ENCODE measurements at regions not wholly inside any gene's neighbourhood (a gene's known extent, or its start where the extent isn't known, plus 50 kb on each side); places are given as distances from the start of the nearest gene placed in this dataset.
"Not testable (repeated sequence)": the region's sequence is repeated elsewhere in the genome, so short reads cannot be mapped to it uniquely, and the experiment has no call there.

DNA sequence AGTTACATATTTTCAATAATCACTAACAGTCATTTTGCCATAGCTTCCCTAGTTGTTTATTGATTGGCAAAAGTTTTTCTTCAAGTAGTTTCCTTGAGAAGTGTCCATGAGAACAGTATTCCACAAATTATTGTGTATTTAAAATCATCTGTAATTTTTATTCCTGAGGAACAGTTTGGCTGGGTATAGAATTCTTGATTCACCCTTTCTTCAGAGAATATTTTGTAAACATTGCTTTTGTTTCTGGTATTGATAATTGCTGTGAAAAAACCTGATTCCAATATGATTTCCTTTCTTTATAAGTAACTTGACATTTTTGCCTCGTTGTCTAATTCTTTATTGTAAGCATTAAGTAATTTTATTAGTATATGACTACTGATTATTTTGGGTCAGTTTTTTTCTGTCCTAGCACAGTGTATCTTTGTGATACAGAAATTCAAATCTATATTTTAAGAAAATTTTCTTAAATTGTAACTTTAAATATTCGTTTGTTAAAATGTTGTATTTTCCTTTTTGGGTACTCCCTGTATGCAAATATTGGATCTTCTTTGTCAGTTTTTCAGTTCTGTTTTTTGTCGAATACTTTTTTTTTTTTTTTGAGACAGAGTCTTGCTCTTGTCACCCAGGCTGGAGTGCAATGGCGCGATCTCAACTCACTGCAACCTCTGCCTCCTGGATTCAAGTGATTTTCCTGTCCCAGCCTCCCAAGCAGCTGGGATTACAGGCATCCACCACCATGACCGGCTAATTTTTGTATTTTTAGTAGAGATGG lies 162.0 kb upstream of the ATP2B1 start:
- no peak for DNase-seq

DNA sequence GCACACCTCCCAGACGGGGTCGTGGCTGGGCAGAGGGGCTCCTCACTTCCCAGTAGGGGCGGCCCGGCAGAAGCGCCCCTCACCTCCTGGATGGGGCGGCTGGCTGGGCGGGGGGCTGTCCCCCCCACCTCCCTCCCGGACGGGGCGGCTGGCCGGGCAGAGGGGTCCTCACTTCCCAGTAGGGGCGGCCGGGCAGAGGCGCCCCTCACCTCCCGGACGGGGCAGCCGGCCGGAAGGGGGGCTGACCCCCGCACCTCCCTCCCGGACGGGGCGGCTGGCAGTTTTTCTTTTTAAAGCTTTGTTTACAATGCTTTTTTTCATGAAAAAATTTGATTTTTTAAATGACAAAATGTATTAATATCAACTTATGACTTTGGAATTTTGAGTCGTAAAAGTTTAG lies 159.0 kb upstream of the ATP2B1 start:
- not testable (repeated sequence) for DNase-seq

DNA sequence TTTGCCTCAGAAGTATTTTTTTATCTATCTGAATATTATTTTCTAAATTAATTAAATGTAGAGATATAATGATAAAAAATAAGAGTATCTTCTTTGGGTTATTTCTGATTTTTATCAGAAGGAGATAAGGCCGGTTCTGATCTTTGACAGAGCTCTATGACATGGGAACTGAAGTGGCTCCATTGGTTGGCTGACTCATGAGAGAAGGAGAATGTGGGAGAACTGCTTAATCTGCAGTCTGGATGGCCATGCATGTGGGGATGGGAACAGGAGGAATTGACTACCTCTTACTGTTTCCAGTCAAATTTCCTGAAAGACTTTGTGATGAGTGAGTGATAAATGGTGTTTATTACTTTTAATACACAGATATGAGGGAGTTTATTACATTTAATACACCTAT lies 155.8 kb upstream of the ATP2B1 start:
- DNase-seq: no peak

DNA sequence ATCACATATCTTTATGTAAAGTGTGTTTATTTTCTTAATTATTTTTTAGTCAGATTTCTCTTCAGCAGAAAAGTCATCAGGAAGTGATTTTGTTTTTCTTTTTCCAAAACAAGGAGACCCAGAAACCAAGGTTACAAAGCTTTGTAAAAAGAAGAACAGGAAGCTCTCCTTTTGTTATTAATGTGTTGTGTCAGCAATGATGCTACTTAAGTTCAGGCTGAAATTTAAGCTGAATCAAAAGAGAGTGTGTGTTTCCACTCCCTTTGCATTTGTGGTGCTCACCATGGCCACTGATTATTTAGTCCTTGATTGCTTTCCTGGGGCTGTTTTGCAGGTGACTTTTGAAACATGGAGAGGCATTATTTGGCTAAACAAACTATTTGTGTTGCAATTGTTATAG lies 155.3 kb upstream of the ATP2B1 start:
- peak; percentile 33 for DNase-seq

DNA sequence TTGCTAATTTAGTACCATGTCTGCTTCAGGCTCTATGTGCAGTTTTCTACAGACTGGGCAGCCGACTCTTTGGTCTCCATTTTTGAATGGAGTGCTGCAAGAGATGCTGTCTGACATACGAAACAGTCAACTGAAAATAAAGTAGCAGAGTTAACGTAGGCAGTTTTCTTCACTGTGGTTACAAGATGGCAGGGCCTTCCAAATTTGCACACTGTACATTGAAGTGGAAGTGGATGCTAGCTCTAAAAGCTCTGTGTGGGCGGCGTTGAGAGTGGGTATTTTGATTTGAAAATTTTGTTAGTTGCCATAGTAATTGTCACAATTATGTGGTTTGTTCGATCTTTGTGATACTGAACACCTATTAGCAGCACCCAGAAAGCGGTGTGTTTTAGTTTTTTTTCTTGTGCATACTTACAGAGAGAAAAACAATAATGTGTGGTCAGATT lies 154.9 kb upstream of the ATP2B1 start:
- DNase-seq: no peak

DNA sequence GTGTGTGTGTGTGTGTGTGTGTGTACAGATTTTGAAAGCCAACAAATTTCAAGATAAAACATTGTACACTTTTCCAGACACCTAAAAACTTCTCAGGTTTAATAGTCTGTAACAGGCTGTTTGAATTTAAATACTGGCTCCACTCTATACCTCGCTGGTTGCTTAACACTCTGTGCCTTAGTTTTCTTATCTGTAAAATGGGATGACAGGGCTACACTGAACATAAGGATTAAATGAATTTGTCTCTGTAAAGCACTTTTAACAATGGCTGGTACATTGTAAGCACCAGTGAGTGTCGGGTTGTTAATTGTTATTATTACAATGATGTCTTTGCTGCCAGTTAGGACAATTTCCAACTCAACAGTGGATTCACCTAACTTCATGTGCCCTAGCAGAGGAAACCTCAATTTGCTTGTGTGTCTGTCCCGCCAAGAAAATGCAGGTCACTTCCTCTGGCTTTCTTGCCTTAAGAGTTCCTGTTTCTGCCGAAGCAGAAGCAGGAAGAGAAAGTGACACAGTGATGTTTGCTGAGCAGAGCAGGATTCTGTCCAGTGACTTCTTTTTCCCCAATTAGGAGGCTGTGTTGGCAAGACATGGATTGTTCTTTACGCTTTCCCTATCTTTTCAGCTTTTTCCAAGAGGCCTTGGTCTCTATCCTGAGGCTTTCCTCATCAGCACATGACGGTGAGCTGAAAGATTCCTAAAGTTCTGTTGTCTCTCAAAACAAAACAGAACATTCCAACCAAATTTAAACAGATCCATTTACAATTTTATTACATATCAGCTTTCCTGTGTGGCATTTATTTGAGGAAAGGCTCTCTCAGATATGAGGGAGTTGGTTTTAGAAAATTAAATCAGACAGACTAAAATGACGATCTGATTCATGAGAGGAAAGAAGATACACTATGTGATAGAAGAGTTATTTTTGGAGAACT lies 154.1 kb upstream of the ATP2B1 start:
- no peak for DNase-seq

DNA sequence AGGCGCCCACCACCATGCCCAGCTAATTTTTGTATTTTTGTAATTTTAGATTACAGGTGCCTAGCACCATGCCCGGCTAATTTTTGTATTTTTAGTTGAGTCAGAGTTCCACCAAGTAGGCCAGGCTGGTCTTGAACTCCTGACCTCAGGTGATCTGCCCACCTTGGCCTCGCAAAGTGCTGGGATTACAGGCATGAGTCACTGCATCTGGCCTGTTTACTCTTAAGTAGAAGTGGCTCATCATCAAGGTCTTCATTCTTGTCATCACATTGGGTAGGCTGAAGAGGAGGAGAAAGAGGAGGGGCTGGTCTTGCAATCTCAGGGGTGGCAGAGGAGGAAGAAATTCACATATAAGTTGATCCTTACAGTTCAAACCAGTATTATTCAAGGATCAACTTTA lies 152.4 kb upstream of the ATP2B1 start:
- no peak for DNase-seq

DNA sequence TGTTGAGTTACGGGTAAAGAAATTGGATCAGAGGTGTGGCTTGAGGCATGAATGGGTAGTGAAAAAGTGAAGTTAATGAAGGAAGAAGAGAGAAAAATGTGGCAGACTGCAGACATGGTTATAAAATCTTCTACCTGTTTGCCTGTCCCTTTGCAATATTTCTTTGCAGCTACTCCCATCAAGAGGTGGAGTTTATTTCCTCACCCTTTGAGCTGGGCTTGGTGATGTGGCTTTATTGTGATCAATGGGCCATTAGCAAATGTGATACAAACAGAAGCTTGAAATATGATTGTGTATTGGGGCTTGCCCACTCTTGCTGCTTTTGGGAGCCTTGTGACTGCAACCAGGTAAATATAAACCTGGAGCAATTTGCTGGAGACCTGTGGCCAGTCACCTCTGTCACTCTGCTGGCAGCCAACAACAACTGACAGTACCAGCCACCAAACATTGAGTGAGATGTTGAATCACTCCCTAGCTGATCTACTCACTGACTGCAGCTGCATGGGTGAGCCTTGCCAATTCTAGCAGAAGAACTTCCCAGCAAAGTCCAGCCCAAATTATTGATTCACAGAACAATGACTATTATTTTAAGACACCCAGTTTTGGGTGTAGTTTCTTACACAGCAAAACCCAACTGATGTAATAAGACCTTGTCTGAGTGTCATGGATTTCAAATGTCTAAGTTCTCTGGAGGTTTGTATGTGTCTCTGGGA lies 151.0 kb upstream of the ATP2B1 start:
- no peak for DNase-seq

DNA sequence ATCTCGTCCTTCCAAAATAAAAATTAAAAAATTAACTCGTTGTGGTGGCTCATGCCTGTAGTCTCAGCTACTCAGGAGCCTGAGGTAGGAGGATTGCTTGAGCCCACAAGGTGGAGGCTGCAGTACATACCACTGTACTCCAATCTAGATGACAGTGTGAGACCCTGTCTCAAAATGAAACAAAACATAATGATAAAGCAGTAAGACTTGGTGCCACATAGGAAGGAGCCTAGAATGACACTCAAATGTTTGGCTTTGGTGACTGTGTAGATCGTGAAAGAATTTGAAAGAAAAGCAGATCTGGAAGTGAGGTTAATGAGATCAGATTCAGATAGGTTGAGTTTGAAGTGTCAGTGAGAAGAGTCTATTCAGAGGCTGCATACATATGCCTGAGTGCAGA lies 150.1 kb upstream of the ATP2B1 start:
- no peak for DNase-seq

DNA sequence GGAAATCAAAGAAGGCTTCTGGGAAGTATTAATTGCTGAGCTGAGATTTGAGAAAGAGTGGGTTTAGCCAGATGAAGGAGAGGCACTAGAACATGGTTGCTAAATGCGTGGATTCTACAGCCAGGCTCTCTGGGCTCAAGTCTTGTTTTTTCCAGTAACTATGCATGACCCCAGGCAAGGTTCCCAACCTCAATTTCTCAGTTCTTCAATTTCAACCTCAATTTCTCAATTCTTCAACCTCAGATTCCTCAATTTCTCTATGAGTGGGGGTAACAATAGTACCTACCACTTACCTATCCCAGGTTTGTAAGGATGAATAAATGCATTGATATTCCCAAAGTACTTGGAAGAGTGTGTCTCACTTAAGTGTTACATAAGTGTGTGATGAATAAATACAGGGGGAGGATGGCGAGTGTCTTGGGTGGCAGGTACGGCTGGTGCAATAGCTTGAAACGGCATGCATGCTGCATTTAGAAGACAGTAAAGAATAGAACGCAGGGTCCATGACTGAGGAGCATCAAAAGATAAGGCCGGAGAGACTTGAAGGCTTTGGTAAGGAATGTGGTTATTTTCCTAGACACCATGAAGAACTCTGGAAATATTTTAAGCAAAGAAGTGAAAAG lies 149.1 kb upstream of the ATP2B1 start:
- DNase-seq: no peak

DNA sequence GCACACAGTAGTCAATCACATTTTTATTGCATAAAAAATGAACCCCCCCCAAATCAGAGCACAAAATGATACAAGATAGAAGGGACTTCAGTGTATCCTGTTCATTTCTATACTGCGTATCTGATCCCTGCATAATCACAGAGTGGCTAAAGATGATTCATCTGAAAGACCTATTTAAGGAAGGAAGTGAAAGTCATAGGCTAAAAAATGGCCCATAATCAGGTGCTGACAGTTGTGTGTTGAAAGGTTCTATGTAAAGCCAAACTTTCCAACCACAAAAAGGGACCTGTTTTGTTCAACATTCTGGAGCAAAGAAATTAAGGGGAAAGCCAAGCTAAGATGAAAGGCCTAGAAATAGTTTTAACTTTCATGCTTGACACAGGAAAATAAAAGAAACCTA lies 147.8 kb upstream of the ATP2B1 start:
- DNase-seq: no peak

DNA sequence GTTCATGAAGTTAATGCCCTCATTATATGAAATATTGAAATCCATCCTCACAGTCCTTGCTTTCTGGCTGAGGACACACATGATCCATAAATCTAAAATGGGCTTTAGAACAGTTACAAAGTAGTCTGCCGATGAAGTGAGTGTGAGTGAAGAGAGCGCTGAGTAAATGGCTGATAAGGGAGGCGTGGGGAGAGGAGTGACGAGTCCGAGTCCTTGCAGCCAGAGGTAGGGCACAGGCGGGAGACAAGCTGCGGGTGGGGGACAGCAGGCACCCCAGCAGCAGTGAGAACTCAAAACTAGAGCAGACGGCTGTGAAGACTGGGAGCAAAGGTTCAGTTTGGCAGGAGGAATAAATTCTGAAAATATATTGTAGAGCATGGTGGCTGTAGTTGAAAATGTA lies 140.1 kb upstream of the ATP2B1 start:
- no peak for DNase-seq

DNA sequence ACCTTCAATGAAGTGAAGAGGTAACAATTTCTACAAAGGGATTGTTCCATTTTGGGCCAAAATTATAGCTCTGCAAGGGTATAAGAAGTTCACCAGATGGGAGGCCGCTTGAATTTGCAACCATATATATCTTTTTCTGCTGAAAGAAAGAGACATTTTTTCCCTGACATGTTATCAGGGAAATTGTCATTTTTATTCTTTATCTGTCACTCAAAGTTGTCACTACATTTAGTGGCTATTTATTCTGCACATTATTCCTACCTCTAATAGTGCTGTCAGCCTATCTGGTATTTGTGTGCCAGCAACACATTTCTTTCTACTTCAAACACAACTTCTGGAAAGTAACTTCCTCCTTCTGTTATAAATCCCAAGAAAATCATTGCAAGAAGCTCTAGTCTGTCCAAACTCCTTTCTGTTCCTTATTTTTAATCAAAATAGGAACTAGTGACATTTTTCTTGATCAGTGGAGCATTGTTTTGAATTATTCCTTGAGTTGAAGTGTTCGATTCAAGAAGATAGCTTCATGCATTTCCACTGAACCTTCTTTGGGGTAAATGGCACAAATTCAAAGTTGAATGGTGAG lies 137.9 kb upstream of the ATP2B1 start:
- no peak for DNase-seq

DNA sequence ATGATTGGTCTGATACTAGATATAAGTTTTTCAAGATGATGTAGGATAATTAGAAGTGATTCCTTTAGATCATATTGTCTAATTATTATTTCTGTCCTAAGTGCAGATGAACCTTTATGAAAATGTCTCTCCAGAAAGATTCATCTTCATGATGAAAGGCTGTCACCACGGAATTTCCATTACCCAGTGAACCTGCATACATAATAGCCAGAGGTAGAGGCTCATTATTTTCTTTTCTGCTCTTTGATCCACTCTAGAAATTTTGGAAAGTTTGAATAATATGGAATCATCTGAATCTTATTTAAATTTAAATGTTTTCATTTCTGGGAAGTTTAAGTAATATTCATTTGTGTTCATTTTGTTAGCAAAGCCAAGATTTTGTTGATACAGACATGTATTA lies 137.1 kb upstream of the ATP2B1 start:
- no peak for DNase-seq

DNA sequence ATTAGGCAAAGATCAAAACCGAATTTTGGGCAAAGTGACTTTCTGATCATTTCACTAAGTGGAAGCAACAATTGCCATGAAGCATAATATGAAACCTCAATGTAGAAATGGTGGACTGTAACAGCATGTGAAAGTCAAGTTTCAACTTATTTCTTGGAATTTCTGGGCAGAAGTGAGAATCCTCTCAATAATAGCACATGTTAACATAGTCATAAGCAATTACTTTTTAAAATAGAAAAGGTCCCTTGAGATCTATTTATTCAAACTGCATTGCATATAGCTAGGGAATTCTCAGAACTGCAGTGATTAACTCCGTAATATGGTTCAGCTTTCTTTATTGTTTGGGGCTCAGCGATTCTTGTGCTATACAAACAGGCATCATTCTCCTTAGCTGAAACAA lies 136.7 kb upstream of the ATP2B1 start:
- no peak for DNase-seq

DNA sequence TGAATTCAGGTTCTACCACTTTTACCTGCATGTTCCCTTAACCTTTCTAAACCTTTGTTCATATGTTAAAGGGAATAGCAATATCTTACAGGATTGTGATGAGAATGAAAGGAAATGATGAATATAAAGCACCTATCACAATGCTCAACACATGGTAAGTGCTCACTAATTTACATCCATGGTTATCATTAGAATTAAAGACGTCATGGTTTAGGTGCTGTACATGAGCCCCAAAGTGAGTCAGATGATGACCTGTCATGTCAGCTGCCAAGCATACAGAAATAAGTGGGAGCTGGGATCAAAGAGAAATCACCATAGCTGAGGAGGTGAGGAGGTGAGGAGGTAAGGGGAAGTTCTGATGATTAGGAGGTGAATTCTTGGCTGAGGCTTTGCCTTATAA lies 135.9 kb upstream of the ATP2B1 start:
- no peak for DNase-seq

DNA sequence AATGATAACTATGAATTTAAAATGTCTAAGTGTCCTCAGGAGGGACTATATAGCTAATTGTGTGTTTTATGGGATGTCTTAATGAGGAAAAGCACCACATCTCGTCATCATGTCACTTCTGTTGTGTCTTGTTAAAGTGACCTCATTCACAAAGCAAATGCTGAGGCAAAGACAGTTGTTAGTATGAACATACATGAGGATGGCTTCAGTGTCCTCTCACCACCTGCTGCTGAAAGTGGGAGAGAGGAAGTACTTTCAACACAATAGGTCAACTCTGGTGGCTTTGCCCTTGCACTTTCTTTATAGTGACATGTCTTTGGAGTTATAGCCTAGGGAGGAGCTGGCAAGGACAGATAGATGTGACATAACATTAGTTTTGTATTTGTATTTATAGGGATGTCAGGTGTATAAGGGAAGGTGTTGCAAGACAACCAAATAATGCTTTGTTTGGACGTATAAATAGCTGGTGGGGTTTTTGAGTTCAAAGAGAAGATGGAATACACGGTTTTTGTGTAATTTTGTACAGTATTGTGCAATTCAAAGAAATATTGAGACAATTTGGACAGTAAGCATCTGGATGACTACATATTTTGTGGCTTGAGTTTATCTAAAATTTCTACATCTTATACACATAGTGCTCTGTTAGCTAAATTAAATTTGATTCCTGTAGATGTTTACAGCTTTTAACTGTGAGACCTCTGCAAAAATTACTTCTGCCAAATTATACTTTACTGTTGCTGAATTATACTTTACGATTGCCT lies 131.7 kb upstream of the ATP2B1 start:
- DNase-seq: peak; percentile 6

DNA sequence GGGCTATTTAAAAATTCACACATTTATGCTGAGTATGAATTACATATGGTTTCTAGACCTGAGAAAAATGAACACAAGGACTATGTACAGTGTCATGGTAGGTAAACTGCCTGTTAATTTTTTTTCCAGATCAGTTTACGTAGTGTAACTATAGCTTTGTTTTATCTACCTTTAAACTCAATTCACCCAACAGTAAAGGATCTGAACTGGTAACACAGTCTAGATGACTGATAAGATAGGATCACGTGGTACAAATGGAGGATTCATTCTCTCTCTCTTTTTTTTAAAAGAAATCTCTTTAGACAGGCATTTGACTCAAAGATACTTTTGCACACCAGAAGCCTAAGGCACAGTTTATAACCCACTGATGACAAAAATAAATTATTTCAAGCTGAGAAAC lies 130.8 kb upstream of the ATP2B1 start:
- DNase-seq: no peak

DNA sequence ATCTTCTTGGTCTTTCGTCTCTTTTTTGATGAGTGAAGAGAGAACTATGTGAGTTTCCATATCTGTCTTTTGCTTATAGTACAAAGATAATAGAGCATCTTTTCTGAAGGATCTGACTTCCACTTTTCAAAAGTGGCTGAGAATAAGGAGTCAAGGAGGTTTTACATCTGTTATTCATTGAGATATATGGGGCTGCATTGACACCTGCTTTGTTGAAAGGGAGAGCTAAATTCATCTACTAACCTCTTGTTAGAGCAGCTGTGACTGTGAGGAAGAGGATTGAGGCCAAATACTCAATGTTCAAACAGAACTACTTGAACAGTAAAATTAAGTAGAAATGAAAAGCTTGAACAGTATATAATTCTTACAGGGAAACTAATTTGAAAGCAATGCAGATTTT lies 130.2 kb upstream of the ATP2B1 start:
- DNase-seq: no peak

DNA sequence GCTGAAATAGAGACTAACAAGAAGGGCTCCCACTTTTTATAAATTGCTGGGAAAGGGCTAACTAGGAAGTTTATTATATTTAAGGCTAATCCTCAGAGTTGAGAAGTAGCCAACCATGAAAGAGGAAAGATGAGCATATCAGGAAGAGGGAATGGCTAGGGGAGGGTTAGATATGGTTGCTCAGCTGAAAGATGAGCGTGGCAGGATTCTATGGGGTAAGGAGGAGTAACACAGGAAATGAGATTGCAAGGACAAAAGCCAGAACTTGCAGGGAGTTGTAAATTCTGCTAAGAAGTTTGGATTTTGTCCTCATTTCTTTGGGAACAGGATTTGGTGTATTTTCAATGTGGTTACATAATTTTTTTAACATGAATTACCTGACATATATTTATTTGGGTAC lies 127.4 kb upstream of the ATP2B1 start:
- DNase-seq: no peak

DNA sequence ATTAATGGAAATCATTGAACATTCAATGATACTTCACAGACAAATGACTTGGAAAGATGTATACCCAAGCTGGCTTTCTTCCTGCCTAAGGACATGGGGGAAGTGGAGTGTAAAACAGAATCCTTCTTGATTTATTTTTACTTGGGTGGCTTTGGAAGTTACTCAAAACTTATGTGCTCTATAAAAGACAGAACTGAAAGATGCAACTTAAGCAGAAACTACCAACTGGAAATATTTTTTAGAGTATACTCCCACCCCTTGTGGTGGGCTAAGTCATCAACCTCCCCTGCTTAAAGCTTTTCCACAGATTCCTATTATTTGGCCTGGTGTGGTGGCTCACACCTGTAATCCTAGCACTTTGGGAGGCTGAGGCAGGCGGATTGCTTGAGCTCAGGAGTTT lies 126.0 kb upstream of the ATP2B1 start:
- DNase-seq: no peak

All from NCI-H345 (cell line).